Left lobe of liver (tissue), 2 donors: ENCODE measurements at regions not wholly inside any gene's neighbourhood (a gene's known extent, or its start where the extent isn't known, plus 50 kb on each side); places are given as distances from the start of the nearest gene placed in this dataset.
A peak's percentile ranks its signal among the peaks of the same experiment; 100 is the strongest.
"Not testable (repeated sequence)": the region's sequence is repeated elsewhere in the genome, so short reads cannot be mapped to it uniquely, and the experiment has no call there.

Experiments used
- ATAC-seq: fragments of 200-7000 bp; cut with Tn5 transposase; one replicate; pipeline ENCODE4 v1.9.1; 2020; ENCODE audit warnings: mild to moderate bottlenecking, moderate library complexity
- DNase-seq: peaks from one replicate; pipeline ENCODE4 v3.0.0-alpha.2; 2020; ENCODE audit warnings: low spot score
- donor health status: DM: no; HTN: no; CAD: no; lungs with moderate emphysema.
- donor health status: DM: no; HTN: yes; CAD: no.

DNA sequence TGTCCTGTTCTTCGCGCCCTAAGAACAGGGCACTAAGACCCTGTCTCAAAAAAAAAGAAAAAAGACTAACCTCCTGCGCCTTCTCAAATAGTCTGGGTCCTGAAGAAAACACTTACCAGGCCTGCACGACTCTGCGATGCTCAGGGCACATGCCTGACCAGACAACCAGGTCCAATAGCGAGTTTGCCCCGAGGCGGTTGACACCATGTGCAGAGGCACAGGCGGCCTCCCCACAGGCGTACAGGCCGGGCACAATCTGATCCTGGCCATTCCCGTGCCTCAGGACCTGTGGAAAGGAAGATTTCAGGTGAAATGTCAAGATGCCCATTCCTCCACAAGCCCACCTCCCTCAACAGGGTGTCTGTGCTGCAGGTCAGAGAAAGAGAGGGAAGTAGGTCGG lies 65.9 kb upstream of the TNK2 start:
- not testable (repeated sequence) for ATAC-seq
- DNase-seq = peak; percentile 18

DNA sequence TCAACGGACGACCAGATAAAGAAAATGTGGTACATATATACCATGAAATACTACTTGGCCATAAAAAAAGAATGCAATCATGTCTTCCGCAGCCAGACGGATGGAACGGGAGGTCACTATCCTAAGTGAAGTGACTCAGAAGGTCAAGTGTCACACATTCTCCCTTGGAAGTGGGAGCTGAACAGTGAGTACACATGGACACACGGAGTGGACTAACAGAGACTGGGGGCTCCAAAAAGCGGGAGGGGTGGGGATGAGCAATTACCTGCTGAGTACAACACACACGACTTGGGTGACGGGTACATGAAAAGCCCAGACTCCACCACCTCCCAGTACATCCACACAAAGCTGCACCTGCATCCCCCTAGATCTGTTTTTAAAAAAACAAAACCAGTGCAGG lies 62.5 kb upstream of the TNK2 start:
- ATAC-seq, DNase-seq: not testable (repeated sequence)

DNA sequence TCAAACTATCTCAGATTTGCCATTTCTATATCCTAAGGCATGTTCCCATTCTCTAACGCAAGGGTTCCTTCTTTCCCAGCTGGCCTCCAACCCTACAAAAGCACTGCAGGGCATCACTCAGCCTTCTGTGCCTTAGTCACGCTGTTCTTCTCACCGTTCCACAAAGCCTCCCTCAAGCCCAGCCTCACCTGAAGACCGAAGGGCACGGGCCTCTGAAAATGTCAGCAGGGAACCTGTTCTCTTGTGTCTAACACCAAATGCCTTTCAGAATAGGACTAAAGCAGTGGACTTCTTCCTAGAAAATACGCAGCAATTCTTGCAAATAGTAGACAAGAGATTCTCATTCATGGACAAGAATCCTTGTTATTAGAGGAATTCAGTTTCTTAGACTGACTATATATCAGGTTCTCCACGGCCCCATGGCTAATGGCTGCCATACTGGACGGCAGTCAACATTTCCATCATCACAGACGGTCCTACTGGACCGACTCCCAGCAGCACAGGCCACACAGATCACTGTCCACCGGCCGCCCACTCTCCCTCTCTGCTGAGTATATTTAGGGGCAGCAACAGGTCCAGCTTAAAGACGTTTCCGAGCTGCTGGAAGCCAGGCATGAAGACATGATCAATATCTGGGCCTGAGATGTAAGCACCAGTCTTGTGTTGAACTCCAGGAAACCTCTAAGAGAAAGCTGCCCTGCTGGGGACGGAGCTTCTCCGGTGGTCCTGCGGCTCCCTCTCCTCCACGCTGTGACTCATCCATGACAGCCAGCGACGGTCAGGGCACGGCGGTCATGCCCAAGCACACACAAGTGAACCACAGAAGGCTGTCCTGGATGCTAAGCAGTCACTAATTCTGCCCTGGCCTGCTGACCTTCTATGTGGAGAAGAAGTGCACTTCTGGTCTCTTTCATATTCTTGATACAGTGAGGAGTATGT lies 61.8 kb upstream of the TNK2 start:
- DNase-seq, ATAC-seq: not testable (repeated sequence)

DNA sequence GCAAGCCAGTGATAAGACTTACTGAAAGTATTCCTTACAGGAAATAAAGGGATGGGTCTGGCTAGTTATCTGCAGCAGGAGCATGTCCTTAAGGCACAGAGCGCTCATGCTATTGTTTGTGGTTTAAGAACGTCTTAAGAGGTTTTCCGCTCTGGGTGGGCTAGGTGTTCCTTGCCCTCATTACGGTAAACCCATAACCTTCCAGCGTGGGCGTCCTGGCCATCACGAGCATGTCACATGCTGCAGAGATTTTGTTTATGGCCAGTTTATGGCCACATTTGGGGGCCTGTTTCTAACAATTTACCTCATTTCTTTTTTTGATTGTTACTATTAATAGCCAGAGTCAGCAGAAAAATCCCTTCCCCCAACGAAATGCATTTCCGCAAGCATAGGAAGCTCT lies 61.0 kb upstream of the TNK2 start:
- not testable (repeated sequence) for ATAC-seq
- DNase-seq = peak; percentile 19

DNA sequence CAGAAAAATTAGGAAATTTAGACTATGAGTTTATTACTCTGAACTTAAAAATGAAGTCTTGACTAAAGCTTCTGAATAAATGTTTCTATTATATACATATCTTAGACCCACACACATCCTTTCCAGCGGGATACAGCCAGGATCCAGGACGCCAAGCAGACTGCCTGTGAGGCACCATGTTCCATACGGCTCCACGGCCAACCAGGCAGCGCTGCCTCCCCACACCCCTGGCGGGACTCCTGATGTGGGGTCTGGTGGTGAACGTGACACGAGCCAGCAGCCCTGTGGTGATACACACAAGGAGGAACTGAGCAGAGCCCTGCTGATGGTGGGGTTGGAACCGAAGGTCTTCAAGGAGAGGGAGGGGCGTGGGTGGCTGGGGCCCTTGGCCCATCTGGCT lies 59.8 kb upstream of the TNK2 start:
- DNase-seq = peak; percentile 42

DNA sequence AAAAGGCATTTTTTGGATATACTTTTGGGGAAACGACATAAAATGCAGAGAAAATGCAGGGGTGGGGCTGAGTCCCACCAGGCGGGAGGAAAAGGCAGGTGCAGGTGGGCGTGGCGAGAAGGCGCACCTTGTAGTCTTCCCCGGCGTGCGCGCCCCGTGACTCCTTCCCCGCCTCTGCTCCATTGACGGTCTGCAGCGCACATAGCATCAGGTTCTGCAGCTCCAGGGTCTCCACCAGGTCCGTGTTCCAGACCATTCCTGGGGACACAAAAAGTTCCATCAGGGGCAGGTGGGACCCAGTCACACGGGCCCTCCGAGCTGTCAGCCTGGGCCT lies 59.0 kb upstream of the TNK2 start:
- DNase-seq = not testable (repeated sequence)
- ATAC-seq = peak; percentile 16

More for the DNA sequence above, 59.8 kb upstream of the TNK2 start:
- ATAC-seq = not testable (repeated sequence)

DNA sequence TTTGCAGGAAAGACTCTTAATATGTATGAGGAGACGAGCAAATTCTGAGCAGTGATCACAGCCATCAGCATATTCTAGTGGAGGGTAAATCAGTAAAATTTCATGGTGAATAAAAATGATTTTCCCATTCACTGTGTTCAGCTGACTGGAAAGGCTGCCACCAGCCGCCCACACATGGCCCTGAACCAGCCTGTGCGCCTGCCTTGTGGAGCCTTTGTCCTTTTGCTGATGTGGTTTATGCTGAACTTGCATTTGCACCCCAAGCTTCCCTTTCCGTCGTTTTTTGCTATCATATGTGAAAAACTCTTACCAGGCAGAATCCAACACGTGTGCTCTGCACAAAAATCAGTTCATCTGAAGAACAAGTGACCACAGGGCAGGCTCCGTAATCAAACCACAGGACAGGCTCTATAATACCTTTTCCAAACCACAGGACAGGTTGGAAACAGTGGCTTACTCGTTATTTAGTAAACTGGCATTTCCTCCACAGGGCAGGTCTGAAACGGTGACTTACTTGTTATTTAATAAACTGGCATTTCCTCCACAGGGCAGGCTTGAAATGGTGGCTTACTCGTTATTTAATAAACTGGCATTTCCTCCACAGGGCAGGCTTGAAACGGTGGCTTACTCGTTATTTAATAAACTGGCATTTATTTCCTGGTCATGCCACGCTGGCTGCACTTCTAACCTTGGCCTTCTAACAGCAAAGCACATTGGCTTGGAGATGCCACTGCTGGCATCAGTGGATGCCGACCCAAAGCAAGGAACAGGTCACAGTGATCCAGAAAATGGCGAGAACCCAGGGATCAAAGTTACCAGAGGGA lies 58.4 kb upstream of the TNK2 start:
- peak; percentile 40 for DNase-seq
- peak; percentile 79 for ATAC-seq

DNA sequence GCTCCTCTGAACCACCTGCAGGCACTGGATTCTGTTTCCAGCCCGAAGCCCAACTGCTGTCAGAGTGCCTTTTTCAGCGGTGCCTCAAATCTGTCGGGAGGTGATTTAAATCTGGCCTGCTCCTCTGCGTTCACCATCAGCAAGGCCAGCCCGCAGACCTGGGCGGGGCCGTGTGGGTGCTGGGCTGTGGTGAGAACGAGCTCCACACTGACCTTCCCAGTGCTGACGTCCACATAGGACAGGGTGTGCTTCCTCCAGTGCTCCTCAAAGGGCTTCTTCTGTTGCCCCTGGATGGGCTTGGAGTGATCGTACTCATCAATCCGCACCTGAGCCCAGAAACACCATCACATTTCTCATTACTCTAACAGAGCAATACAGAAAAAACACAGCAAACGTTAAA lies 56.9 kb upstream of the TNK2 start:
- not testable (repeated sequence) for ATAC-seq
- DNase-seq = peak; percentile 24

DNA sequence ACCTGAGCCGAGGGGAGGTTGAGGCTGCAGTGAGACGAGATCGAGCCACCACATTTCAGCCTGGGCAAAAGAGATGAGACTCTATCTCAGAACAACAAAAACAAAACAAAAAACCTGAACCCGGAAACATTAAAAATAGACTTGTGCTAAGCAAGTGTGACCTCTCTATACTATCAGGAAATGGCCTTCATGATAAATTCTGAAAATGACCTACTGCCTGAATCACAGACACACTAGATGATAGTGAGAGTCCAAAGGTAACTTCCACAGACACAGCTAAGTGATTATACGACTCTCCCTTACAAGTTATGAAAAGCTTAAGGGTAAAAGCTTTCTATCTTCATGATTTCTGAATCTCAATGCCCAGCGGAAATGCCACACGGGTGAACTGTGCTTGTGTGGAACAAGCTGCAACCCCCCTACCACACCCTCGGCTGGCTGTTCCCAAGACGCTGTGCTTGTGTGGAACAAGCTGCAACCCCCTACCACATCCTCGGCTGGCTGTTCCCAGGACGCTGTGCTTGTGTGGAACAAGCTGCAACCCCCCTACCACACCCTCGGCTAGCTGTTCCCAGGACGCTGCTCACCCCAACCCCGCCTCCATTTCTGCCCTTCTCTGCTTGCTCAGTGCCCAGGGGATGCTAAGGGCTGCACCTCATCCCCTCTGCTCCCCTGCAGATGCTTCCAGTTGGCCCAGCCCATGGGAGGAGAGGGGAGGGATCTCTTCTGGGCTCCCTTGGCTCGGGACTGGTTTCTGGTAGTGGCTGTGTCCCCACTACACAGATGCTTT lies 56.2 kb upstream of the TNK2 start:
- not testable (repeated sequence) for ATAC-seq

DNA sequence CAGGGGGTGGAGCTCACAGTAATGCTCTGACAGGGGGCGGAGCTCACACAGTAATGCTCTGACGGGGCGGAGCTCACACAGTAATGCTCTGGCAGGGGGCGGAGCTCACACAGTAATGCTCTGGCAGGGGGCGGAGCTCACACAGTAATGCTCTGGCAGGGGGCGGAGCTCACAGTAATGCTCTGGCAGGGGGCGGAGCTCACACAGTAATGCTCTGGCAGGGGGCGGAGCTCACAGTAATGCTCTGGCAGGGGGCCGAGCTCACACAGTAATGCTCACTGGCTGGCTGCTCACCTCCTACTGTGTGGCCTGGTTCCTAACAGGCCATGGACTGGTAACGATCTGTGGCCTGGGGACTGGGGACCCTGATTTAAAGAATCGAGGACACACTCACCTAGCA lies 53.9 kb upstream of the TNK2 start:
- peak; percentile 37 for DNase-seq
- ATAC-seq = not testable (repeated sequence)

More for the DNA sequence above, 56.2 kb upstream of the TNK2 start:
- peak; percentile 30 for DNase-seq

DNA sequence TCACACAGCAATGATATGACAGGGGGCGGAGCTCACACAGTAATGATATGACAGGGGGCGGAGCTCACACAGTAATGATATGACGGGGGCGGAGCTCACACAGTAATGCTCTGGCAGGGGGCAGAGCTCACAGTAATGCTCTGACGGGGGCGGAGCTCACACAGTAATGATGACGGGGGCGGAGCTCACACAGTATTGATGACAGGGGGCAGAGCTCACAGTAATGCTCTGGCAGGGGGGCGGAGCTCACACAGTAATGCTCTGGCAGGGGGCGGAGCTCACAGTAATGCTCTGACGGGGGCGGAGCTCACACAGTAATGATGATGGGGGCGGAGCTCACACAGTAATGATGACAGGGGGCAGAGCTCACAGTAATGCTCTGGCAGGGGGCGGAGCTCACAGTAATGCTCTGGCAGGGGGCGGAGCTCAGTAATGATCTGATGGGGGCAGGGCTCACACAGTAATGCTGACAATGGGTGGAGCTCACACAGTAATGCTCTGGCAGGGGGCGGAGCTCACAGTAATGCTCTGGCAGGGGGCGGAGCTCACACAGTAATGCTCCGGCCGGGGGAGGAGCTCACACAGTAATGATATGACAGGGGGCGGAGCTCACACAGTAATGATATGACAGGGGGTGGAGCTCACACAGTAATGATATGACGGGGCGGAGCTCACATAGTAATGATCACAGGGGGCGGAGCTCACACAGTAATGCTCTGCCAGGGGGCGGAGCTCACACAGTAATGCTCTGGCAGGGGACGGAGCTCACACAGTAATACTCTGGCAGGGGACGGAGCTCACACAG lies 52.8 kb upstream of the TNK2 start:
- not testable (repeated sequence) for ATAC-seq, DNase-seq

DNA sequence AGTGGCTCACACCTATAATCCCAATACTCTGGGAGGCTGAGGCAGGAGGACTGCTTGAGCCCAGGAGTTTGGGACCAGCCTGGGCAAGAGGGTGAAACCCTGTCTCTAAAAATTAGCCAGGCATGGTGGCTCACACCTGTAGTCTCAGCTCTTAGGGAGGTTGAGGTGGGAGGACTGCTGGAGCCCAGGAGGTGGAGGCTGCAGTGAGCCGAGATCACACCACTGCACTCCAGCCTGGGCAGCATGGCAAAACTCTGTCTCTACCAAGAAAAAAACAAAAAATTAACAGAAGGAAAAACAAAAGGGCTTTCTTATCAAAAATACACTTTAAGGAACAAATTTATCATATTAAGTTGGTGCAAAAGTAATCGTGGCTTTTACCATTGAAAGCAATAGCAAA lies 51.8 kb upstream of the TNK2 start:
- not testable (repeated sequence) for DNase-seq
- peak; percentile 1 for ATAC-seq

DNA sequence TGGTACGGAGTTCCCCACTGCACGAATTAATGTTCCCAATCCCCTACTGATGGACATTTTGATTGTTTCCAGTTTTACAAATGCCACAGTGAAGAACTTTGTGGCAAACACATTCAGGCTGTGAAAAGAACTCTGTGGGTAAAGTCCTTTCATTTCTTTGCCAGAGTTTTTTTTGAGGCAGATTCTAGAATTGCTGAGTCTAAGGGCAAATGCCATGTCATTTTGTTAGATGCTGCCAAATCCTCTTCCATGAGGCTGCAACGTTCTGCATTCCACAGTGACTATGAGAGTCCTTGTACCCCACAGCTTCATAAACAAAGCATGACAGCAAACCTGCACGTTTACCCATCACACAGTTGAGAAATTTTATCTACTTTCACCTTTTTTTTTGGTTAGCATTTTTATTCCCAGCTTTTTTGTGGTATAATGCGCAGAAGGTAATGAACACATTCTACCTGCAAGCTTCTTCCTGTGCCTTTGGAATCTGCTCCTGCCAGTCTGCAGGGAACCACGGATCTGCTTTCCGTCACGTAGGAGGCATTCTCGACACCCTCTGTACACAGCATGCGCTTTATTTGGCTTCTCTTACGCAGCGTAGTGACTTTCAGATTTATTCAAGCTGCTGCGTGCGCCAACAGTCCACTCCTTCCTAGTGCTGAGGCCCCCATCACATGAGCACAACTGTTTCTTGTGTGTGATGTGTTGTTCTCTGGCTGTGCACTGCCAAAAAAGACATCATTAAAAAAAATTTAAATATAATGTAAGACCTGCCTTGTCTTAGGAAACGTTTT lies 51.2 kb upstream of the TNK2 start:
- peak; percentile 66 for DNase-seq
- peak; percentile 78 for ATAC-seq

DNA sequence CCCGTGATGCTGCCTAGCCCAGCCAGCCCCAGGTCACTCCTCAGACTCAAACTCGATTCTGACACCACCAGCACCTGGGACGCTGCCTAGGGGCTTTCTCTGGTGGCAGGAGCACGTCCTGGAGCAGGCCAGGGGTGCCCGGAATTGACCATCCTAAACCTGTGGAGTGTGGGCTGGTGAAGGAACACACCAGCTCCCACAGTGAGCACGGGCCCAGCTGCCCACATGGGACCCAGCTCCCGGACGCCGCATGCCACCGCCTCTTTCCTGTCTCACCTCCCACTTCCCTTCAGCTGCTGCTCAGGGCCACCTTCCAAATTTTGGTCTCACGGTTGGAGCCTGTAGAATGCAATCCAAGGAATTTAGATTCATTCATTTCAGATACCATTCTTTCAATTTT lies 50.4 kb upstream of the TNK2 start:
- ATAC-seq = not testable (repeated sequence)
- peak; percentile 46 for DNase-seq
